Astrocyte of the cerebellum (primary cell): ENCODE measurements at regions not wholly inside any gene's neighbourhood (a gene's known extent, or its start where the extent isn't known, plus 50 kb on each side); places are given as distances from the start of the nearest gene placed in this dataset.

Source experiments
- DNase-seq: peaks from one replicate; pipeline ENCODE4 v3.0.0-alpha.2; 2011; ENCODE audit warnings: low read depth
- H3K4me3 ChIP-seq: 2 replicates; pipeline ENCODE4 v1.5.1; 2011; ENCODE audit warnings: mild to moderate bottlenecking, low read depth, low read length, moderate library complexity
- in situ Hi-C: cut with HindIII; loops from 2 replicates; pipeline ENCODE4 v1.10.0; 2017; ENCODE audit warnings: low sequenced_read_pairs
- TF ChIP-seq, protein P1 (sequence below): IDR thresholded peaks from 2 replicates; pipeline ENCODE4 v1.5.1; 2012; ENCODE audit warnings: low read length, low read depth, moderate library complexity, mild to moderate bottlenecking; ENCODE audit errors: missing control alignments

GRCh38 chr3:66904336-66904735 is 93.8 kb upstream of the KBTBD8 start:
- H3K4me3 ChIP-seq, result no peak overlapping the region
- in situ Hi-C loops, result no loop called here
- TF ChIP-seq, protein P1, sequence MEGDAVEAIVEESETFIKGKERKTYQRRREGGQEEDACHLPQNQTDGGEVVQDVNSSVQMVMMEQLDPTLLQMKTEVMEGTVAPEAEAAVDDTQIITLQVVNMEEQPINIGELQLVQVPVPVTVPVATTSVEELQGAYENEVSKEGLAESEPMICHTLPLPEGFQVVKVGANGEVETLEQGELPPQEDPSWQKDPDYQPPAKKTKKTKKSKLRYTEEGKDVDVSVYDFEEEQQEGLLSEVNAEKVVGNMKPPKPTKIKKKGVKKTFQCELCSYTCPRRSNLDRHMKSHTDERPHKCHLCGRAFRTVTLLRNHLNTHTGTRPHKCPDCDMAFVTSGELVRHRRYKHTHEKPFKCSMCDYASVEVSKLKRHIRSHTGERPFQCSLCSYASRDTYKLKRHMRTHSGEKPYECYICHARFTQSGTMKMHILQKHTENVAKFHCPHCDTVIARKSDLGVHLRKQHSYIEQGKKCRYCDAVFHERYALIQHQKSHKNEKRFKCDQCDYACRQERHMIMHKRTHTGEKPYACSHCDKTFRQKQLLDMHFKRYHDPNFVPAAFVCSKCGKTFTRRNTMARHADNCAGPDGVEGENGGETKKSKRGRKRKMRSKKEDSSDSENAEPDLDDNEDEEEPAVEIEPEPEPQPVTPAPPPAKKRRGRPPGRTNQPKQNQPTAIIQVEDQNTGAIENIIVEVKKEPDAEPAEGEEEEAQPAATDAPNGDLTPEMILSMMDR, result no peak
- DNase-seq, result no peak

DNA sequence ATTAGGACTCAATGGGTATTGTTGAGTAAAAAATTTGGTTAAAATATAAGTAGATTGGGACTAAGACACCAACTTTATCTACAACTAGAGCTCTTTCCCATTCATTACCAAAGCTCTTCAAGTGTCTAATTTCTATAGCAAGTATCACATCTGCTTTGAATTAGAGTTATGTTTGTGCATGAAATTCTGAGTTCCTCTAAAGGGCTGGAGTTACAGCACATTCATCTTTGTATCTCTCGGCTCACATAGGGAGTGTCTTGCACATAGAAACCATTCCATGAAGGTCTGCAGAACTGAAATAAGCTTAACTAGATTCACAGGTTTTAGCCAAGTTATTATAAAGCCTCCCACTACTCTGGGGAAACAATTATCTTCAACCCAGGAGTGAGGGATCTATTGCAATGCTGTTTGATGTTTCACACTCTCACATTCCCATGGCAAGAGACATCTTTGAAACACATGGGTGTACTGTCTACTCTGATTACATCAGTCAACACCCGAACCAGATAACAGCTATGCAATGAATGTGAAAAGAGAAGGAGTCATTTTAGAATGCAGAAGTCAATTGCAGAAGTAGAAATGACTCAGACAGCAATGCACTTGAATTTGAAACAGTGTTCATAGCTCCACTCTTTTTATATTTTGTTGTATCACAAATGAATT is 93.1 kb upstream of the KBTBD8 start:
- no peak overlapping the region for H3K4me3 ChIP-seq
- in situ Hi-C loops, result no loop called here
- TF ChIP-seq, protein P1, result no peak
- DNase-seq, result no peak

- TF ChIP-seq, protein P1, result no peak
- no peak overlapping the region for H3K4me3 ChIP-seq
- in situ Hi-C loops, result no loop called here
- DNase-seq, result no peak
Observed at GRCh38 chr3:66907136-66907535, 91.0 kb upstream of the KBTBD8 start.

- H3K4me3 ChIP-seq, result no peak overlapping the region
- DNase-seq, result no peak
- TF ChIP-seq, protein P1, result no peak
- in situ Hi-C loops, result no loop called here
Observed at GRCh38 chr3:66910266-66911055, 87.6 kb upstream of the KBTBD8 start.

DNA sequence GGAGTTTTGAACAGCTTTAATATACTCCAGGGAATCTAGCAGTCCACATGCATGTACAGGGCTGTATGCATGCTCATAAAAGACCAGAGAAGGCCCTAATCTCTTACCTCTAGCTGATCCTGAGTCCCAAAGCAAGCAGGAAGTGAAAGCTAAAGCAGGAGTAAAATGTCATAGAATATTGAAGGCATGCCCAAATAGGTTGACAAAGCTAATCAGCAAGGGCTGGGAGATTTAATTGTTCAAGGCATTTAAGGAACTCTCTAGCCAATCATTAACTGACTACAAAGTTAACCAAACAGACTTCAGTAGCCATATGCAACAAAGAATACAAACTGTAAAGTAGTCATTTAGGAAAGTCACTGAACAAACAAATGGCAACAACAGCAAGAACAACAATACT is 85.8 kb upstream of the KBTBD8 start:
- no peak overlapping the region for H3K4me3 ChIP-seq
- DNase-seq, result no peak
- in situ Hi-C loops, result no loop called here
- TF ChIP-seq, protein P1, result no peak

- H3K4me3 ChIP-seq, result no peak overlapping the region
- TF ChIP-seq, protein P1, result no peak
- DNase-seq, result no peak
- in situ Hi-C loops, result no loop called here
Observed at GRCh38 chr3:66922058-66922457, 76.0 kb upstream of the KBTBD8 start.
